Pulmonary artery endothelial cell (primary cell): ENCODE measurements at regions not wholly inside any gene's neighbourhood (a gene's known extent, or its start where the extent isn't known, plus 50 kb on each side); places are given as distances from the start of the nearest gene placed in this dataset.

Experiments used
- DNase-seq: peaks from one replicate; pipeline ENCODE4 v3.0.0-alpha.2; 2011; ENCODE audit warnings: low read depth, low spot score

DNA sequence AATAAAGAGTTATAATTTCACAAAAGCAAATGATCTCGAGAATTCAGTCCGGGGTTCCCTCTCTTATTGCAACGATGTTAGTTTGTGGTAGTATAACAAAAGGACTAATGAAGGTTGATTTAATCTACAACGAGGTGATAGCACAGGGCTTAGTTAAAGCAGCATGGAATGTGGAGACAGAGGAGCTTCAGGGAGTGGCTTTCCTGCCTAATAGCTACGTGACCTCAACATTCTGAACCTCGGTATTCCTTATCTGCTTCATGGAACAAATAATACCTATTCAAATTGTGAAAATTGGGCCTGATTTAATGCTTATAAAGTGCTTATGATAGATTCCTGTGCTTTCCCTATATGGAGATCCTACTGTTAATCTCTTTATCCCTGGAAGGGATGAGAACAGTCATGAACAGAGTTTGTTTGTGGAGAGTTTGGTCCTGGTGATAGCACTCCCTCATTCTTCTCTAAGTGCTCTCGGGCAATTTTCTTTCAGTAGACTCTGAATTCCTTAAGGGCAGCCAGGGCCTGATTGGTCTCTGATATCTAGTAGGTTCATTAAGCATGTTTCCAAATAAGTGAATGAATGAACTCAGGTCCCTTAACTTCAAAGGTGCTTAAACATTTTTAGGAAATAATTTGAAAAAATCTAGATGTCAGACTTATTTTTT lies 104.1 kb upstream of the TUT7 start:
- DNase-seq = no peak

DNA sequence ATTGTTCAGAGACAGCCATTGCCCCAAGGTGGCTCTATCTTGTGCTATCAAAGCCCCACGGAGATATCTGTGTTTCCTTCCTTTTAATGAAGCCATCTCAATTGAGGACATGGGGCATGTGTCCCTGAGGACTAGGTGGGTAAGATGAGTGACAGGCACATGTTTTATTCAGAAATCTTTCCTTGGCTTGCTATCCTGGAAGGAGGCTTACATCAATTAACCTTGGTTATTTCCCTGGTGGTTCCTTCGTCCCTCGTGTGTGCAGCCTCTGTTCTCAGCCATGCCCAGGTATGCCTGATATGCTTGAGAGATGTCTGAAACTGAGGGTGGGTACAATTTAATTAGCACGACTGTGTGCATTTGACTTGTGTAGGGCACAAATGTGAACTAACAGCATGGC lies 102.2 kb upstream of the TUT7 start:
- no peak for DNase-seq

GRCh38 chr9:86454701-86455615 lies 100.7 kb upstream of the TUT7 start:
- no peak for DNase-seq

GRCh38 chr9:86452201-86452828 lies 98.1 kb upstream of the TUT7 start:
- DNase-seq = no peak

DNA sequence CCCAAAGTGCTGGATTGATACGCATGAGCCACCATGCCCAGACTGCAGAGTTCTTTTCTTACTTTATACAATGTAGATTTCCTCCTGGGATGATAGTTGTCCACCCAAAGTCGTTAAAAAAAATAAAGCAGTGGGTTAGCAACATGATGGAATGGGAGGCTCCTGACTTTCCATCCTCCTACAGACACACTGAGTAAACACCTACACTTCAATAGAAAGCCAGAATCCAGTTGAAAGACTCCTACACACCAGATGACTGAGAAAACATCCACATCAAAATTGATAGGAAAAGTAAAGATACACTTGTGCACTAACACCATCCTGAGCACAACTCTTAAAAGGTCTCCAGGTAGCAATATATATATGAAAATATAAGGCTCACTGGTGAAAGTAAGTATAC lies 95.0 kb upstream of the TUT7 start:
- no peak for DNase-seq

GRCh38 chr9:86445671-86446070 lies 91.5 kb upstream of the TUT7 start:
- no peak for DNase-seq

DNA sequence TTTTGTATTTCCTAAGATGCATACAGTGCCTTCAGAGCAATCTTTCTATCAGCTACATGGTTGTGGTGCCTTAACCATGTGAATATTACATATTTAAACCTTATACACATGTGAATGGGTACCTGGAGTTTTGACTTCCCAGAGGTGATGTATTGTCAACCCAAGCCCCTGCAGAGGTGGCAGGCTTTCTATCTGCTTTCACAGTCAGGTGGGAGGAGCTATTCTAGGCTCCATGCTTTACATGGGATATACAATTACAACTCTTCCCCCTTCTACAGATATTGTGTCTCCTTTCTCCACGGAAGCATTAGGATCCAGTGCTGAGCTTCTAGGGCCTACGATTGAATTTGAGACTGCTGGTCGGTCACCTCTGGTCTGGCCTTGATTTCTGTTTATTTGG lies 89.8 kb upstream of the TUT7 start:
- no peak for DNase-seq

DNA sequence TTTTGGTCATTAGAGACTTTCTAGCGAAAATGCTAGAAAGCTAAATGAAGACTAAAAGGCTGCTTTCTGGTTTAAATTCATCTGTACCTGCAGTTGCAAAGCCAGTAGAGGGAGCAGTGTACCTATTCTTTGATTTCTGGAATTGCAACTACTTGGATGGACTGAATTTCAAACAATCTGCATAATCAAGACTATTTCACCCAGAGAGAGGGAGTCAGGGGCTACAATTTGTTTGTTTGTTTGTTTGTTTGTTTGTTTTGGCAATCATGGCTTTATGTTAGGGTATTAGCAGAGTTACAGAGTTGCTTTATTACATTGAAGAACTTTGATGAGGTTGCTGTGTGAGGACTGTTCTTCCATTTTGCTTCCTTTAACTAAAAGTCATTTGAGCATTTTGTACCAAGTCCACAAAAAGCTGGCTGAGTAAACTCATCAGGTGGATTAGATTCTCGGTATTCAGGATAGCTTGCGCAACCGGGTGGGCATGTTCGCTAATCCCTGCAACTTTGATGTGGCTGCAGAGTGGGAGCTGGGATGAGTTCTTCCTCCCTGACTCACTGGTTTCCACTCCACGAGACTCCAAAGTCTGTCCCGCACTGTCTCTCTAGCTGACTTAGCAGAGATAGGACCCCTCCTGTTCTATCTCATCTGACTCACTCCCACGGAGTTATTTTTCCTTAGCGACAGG lies 80.0 kb upstream of the TUT7 start:
- DNase-seq = peak; percentile 7

- no peak for DNase-seq
Measured at GRCh38 chr9:86424251-86424891, 70.2 kb upstream of the TUT7 start.

DNA sequence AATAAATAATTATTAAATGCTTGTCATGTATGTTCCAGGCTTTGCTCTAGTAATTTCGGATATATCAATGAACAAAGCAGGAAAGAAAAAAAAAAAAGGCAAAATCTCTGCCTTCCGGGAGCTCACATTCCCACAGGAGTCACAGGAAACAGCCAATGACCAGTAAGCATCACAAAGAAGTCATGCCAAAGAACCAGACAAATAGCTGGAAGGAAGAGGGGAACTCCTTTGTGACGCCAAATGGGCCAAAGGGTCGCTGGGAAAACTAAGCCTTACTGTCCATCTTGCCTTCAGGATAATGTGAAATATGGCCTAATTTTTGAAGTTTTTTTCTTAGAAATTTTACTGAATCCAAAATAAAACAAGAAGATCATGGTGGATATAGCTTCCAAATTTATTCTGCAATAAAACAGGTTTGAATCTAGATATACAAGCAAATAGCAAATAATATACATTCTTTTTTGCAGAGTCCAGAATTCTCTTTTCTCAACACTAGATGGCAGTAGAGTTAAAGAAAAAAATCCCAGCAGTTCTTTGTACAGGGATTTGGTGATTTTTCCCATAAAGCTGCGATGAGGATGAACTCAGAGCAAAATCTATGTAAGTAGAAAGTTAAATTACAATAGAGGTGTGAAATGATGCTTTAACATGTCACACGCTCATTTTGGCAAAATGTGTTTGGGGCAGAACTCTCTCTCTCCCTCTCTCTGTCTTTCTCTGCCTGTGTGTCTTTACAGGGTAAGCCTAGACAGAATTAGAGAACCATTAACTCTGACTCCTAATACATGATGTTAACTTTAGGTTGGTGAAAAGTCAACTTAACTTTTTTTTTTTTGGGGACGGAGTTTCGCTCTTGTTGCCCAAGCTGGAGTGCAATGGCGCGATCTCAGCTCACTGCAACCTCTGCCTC lies 60.0 kb upstream of the TUT7 start:
- no peak for DNase-seq

DNA sequence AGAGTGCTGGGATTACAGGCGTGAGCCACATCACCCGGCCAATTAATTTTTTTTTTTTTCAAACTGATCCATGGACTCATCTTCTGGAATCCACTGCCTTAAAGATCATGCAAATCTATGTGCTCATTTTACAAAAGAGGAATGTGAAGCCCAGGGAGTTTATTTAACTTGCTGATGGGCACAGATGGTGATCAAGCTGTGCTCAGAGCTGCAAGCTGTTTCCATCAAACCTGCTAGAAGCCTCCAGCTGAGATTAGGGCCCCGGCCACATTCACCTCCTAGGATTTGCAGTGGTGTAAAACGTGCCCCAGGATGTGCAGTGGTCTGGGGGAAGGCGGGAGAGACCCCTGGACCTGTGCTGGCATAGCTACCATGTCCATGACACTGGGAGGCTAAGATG lies 56.1 kb upstream of the TUT7 start:
- DNase-seq = no peak

DNA sequence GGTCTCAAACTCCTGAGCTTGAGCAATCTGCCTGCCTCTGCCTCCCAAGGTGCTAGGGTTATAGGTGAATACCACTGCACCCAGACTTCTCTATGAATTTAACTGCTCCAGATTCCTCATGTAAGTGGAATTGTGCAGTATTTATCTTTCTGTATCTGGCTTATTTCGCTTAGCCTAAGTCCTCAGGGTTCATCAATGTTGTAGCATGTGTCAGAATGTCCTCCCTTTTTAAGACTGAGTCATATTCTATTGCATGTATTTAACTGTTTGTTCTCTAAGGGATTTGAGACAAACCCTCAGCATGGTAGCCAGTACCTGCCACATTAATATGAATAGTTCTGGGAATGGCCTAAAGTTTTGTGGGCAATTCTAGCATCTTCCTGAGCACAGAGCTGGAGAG lies 53.9 kb upstream of the TUT7 start:
- no peak for DNase-seq

DNA sequence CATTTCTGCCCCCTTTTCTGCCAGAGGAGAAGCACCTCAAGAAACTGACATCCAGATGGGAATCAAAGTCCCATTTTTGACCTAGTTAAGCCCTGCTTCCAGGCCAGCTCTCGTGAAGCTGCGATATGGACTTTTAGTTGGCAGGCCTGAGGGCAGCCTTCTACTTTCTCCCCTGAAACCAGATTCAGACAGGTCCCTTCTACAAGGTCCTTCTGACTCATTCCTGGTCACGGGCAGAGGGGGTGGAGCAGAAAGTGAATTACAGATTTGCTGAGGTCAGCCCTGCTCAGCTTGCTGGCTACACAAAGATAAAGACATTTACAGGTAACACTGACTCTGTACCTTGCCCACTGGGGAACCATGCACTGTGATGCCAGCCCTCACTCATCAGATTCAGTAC lies 52.8 kb upstream of the TUT7 start:
- DNase-seq = no peak

- DNase-seq = no peak
Measured at GRCh38 chr9:86406366-86406765, 52.2 kb upstream of the TUT7 start.

GRCh38 chr9:86405926-86406325 lies 51.7 kb upstream of the TUT7 start:
- no peak for DNase-seq

- no peak for DNase-seq
Measured at GRCh38 chr9:86405086-86405491, 50.9 kb upstream of the TUT7 start.
